Thyroid gland (tissue), 4 donors: ENCODE measurements at regions not wholly inside any gene's neighbourhood (a gene's known extent, or its start where the extent isn't known, plus 50 kb on each side); places are given as distances from the start of the nearest gene placed in this dataset.
"Not testable (repeated sequence)": the region's sequence is repeated elsewhere in the genome, so short reads cannot be mapped to it uniquely, and the experiment has no call there.

Source experiments
- DNase-seq, 2 donors: peaks; one replicate each; pipeline ENCODE4 v3.0.0-alpha.2; 2019
- H3K27ac ChIP-seq, 3 donors: fragments of 200-600 bp; sonication (generic); 1 replicate in 2 of 3; 2 replicates in 1 of 3; pipeline ENCODE4 v1.5.1; 2016 to 2019; ENCODE audit warnings: mild to moderate bottlenecking in 1 of 3, moderate library complexity in 1 of 3
- H3K27me3 ChIP-seq: fragments of 200-600 bp; sonication (generic); one replicate; pipeline ENCODE4 v1.5.1; 2019
- H3K36me3 ChIP-seq, 2 donors: fragments of 200-600 bp; sonication (generic); one replicate each; pipeline ENCODE4 v1.5.1; 2016 to 2019
- H3K4me1 ChIP-seq, 2 donors: fragments of 200-600 bp; sonication (generic); one replicate each; pipeline ENCODE4 v1.5.1; 2017 to 2019
- H3K4me3 ChIP-seq, 3 donors: fragments of 200-600 bp; sonication (generic); replicated peaks in 1 of 3; 1 replicate in 2 of 3; 2 replicates in 1 of 3; pipeline ENCODE4 v1.5.1; 2016; ENCODE audit warnings: mild to moderate bottlenecking in 1 of 3
- H3K9me3 ChIP-seq: fragments of 200-600 bp; sonication (generic); one replicate; pipeline ENCODE4 v1.5.1; 2017
- POLR2A ChIP-seq, 2 donors: fragments of 450-650 bp; IDR thresholded peaks; one replicate each; pipeline ENCODE4 v1.6.1; 2017; ENCODE audit warnings: antibody characterized with exemption in 2 of 2, mild to moderate bottlenecking in 2 of 2, moderate library complexity in 1 of 2
- WGBS, 2 donors: methylation state at CpG; one replicate each; pipeline ENCODE4 v1.1.5; 2017; 5-methylcytosine and 5-hydroxymethylcytosine counted together
- intact Hi-C: fragments of 100-400 bp; cut with DNase I; formaldehyde crosslinking; loops from one replicate; pipeline ENCODE4 v1.15.1; 2023
- TF ChIP-seq, protein P1 (sequence below), 6 experiments: fragments of 200-600 bp in 3 of 6; fragments of 450-650 bp in 3 of 6; sonication (generic) in 3 of 6; IDR thresholded peaks; one replicate each; pipeline ENCODE4 v1.5.1; 2016 to 2019; ENCODE audit warnings: antibody characterized with exemption in 6 of 6, mild to moderate bottlenecking in 2 of 6, inconsistent platforms in 1 of 6, moderate library complexity in 1 of 6

DNA sequence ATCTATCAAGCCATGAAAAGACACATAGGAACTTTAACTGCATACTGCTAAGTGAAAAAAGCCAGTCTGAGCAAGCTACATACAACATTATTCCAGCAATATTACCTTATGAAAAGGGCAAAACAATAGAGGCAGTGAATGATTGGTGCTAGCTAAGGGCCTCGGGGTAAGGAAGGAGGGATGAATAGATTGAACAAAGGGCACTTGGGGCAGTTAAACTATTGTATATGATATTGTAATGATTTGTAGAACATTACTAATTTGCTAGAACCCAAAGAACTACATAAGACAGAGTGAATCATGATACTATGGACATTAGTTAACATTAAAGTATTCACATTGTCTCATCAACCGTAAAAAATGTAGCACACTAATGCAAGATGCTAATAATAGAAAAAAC lies 218.3 kb downstream of the FBXO4 start:
- intact Hi-C loops = no loop called here
- no peak overlapping the region for H3K27ac ChIP-seq
- H3K9me3 ChIP-seq = no peaks in the 10 kb centered on the region
- no peak overlapping the region for H3K4me3 ChIP-seq
- no peaks in the 10 kb centered on the region for H3K27me3 ChIP-seq
- no peaks in the 10 kb centered on the region for H3K36me3 ChIP-seq
- WGBS, 2 donors = 87 to 93% methylated on average over 2 of the region's 2 CpGs
- no peaks in the 10 kb centered on the region for H3K4me1 ChIP-seq
- TF ChIP-seq POLR2A (IDR thresholded peaks at IDR 0.05) = no peak
- TF ChIP-seq, protein P1, sequence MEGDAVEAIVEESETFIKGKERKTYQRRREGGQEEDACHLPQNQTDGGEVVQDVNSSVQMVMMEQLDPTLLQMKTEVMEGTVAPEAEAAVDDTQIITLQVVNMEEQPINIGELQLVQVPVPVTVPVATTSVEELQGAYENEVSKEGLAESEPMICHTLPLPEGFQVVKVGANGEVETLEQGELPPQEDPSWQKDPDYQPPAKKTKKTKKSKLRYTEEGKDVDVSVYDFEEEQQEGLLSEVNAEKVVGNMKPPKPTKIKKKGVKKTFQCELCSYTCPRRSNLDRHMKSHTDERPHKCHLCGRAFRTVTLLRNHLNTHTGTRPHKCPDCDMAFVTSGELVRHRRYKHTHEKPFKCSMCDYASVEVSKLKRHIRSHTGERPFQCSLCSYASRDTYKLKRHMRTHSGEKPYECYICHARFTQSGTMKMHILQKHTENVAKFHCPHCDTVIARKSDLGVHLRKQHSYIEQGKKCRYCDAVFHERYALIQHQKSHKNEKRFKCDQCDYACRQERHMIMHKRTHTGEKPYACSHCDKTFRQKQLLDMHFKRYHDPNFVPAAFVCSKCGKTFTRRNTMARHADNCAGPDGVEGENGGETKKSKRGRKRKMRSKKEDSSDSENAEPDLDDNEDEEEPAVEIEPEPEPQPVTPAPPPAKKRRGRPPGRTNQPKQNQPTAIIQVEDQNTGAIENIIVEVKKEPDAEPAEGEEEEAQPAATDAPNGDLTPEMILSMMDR (IDR thresholded peaks at IDR 0.05) = no peak
- DNase-seq = no peak

DNA sequence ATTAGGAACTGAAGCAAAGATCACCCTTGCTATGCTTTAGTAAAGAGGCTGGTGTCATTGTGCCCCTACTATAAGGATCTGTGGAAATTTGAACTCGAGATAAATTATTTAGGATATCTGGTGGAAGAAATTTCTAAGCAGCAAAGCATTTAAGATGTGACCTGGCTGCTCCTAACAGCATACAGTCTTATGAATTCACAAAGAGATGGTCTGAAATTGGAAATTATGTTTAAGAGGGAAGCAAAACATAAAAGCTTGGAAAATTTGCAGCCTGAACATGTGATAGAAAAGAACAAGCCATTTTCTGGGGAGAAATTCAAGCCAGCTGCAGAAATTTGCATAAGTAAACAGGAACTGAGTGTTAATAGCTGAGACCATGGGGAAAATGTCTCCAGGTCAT lies 223.7 kb downstream of the FBXO4 start:
- Histone ChIP-seq H3K27ac (no peak overlapping the region), H3K9me3 (no peaks in the 10 kb centered on the region), H3K36me3 (no peaks in the 10 kb centered on the region), H3K4me3 (no peak overlapping the region), H3K27me3 (no peaks in the 10 kb centered on the region), H3K4me1 (no peaks in the 10 kb centered on the region)
- intact Hi-C loops = no loop called here
- TF ChIP-seq POLR2A (IDR thresholded peaks at IDR 0.05) = no peak
- TF ChIP-seq, protein P1 (IDR thresholded peaks at IDR 0.05) = no peak
- DNase-seq = no peak
- 43 to 54% methylated on average over 1 of the region's 1 CpG for WGBS, 2 donors

DNA sequence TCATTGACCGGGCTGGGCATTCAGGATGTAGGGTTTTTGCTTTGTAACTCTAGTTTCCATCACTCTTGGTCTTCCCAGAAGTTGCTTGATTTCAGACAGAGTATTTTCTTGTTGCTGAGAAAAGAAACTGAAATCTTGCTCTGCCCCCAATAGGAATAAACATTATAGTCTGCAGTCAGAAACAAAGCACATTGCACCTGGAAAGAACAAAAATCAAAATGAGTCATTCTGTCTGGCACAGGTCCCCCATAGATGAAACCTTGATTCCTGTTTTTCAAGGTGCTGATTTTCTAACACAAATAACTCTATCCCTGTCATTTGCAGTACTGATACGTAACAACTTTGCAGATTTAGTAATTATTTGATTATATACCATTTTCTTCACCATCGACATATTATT lies 232.1 kb downstream of the FBXO4 start:
- WGBS, 2 donors = 59 to 74% methylated on average over 3 of the region's 3 CpGs
- no peak for DNase-seq
- H3K4me3 ChIP-seq = no peak overlapping the region
- no peak overlapping the region for H3K27ac ChIP-seq
- H3K4me1 ChIP-seq = no peaks in the 10 kb centered on the region
- TF ChIP-seq POLR2A (IDR thresholded peaks at IDR 0.05) = no peak
- TF ChIP-seq, protein P1 (IDR thresholded peaks at IDR 0.05) = no peak
- H3K9me3 ChIP-seq = no peaks in the 10 kb centered on the region
- no peaks in the 10 kb centered on the region for H3K36me3 ChIP-seq
- intact Hi-C loops = no loop called here
- H3K27me3 ChIP-seq = no peaks in the 10 kb centered on the region

DNA sequence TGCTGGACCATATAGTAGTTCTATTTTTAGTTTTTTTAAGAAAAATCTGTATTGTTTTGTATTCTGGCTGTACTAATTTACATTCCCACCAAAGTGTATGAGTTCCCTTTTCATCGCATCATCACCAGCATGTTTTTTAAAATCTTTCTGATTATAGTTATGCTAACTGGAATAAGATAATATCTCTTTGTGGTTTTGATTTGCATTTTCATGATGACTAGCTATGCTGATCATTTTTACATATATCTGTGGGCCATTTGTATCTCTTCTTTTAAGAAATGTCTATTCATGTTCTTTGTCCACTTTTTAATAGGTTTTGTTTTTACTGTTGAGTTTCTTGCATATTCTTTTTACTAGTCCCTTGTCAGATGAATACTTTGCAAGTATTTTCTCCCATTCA lies 238.0 kb downstream of the FBXO4 start:
- Histone ChIP-seq H3K27ac (no peak overlapping the region), H3K27me3 (no peaks in the 10 kb centered on the region), H3K36me3 (no peaks in the 10 kb centered on the region), H3K4me1 (no peaks in the 10 kb centered on the region), H3K9me3 (no peaks in the 10 kb centered on the region), H3K4me3 (no peak overlapping the region)
- intact Hi-C loops = no loop called here
- WGBS, 2 donors = 92 to 97% methylated on average over 1 of the region's 1 CpG
- TF ChIP-seq, protein P1 (IDR thresholded peaks at IDR 0.05) = no peak
- TF ChIP-seq POLR2A (IDR thresholded peaks at IDR 0.05) = no peak
- DNase-seq = no peak

DNA sequence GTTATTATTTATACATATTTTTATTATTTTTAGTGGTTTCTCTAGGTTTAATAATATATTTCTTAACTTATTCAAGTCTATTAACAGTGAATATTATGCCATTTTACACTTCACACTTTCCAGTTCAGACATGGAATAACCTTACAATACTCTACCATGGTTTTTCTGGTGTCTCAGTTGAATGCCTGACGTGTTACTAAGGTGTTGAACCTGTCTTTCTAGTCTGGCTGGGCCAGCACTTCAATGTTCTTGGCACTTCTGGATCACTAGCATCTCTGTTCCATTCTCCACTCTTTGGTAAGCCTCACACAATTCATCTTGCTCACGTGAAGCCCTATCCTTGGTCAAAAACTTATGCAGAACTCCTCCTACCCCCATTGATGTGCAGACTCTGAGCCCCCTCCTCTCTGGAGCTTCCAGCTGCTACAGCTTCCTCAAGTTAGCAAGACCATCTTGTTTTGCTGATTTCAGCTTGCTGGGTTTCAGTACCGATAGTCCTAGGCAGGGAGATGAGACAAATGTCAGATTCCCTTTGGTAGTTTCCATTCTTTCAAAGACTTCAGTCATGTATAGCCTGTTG lies 243.1 kb downstream of the FBXO4 start:
- intact Hi-C loops = no loop called here
- no peaks in the 10 kb centered on the region for H3K36me3 ChIP-seq
- no peak for DNase-seq
- TF ChIP-seq, protein P1 (IDR thresholded peaks at IDR 0.05) = no peak
- no peak for TF ChIP-seq POLR2A (IDR thresholded peaks at IDR 0.05)
- H3K9me3 ChIP-seq = no peaks in the 10 kb centered on the region
- WGBS, 2 donors = 24 to 51% methylated on average over 3 of the region's 3 CpGs
- no peak overlapping the region for H3K4me3 ChIP-seq
- H3K4me1 ChIP-seq = no peaks in the 10 kb centered on the region
- no peaks in the 10 kb centered on the region for H3K27me3 ChIP-seq
- H3K27ac ChIP-seq = no peak overlapping the region

DNA sequence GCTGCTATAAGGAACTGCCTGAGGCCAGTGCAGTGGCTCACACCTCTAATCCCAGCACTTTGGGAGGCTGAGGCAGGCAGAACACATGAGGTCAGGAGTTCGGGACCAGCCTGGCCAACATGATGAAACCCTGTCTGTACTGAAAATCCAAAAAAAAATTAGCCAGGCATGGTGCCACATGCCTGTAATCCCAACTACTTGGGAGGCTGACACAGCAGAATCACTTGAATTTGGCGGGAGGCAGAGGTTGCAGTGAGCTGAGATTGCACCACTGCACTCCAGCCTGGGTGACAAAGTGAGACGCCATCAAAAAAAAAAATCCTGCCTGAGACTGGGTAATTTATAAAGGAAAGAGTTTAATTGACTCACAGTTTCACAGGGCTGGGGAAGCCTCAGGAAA lies 247.1 kb upstream of the GHR start:
- WGBS, 2 donors = 79 to 81% methylated on average over 3 of the region's 3 CpGs
- peak in 1 of 2 donors; percentile 3 for DNase-seq
- intact Hi-C loops = not testable (repeated sequence)

DNA sequence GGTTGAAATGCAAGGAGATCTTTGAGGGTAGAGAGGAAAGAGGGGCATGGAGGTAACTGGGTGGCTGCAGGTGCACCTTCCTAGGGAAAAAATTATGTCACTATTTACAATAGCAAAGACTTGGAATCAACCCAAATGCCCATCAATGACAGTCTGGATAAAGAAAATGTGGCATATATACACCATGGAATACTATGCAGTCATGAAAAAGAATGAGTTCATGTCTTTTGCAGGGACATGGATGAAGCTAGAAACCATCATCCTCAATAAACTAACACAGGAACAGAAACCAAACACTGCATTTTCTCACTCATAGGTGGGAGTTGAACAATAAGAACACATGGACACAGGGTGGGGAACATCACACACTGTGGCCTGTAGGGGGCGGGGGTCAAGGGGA lies 243.4 kb upstream of the GHR start:
- H3K27ac ChIP-seq, DNase-seq, intact Hi-C loops, H3K27me3 ChIP-seq, H3K4me1 ChIP-seq, H3K4me3 ChIP-seq, H3K36me3 ChIP-seq, H3K9me3 ChIP-seq: not testable (repeated sequence)
- WGBS, 2 donors = 4 to 38% methylated on average over 1 of the region's 1 CpG

More for the DNA sequence above, 247.1 kb upstream of the GHR start:
- not testable (repeated sequence) for H3K36me3 ChIP-seq, H3K4me3 ChIP-seq, H3K27me3 ChIP-seq, H3K4me1 ChIP-seq, H3K27ac ChIP-seq, H3K9me3 ChIP-seq
